ENCODE measurements at regions not wholly inside any gene's neighbourhood (a gene's known extent, or its start where the extent isn't known, plus 50 kb on each side); places are given as distances from the start of the nearest gene placed in this dataset.

DNA sequence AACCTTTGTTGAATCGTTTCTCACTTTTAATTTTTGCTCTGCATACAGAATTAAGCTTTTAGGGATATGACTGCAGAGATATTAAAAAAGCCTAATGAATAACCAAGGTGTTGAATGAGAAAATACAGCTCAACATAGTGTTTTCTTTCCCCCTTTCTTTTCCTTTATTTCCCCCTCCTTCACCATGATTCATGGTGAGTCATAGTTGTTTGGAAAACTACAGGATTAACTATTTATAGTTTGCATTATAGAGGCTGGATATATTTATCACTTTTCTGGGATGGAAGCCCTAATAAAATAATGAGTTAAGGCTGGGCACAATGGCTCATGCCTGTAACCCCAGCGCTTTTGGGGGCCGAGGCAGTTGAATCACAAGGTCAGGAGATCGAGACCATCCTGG lies 115.0 kb downstream of the DNAJB9 start:
- H3K27ac ChIP-seq (ENCODE audit: low read depth, low read length) = no peak overlapping the region
- H3K4me3 ChIP-seq (ENCODE audit: low read depth in 1 of 2, low read length in 2 of 2) = no peak overlapping the region
- H3K4me1 ChIP-seq (ENCODE audit: control insufficient read depth in 1 of 2, insufficient read depth in 2 of 2, low read length in 2 of 2) = no peaks in the 10 kb centered on the region
- H3K9me3 ChIP-seq (ENCODE audit: control insufficient read depth in 1 of 2, low read length in 2 of 2) = peaks cover 0 to 5% of the 10 kb centered on the region in 2 donors
- H3K27me3 ChIP-seq (ENCODE audit: control insufficient read depth in 1 of 2, insufficient read depth in 2 of 2, low read length in 2 of 2) = no peaks in the 10 kb centered on the region
- H3K9ac ChIP-seq (ENCODE audit: low read depth in 1 of 2, low read length in 2 of 2) = no peak overlapping the region
- H3K36me3 ChIP-seq (ENCODE audit: control insufficient read depth in 1 of 2, insufficient read depth in 2 of 2, low read length in 2 of 2) = no peaks in the 10 kb centered on the region

DNA sequence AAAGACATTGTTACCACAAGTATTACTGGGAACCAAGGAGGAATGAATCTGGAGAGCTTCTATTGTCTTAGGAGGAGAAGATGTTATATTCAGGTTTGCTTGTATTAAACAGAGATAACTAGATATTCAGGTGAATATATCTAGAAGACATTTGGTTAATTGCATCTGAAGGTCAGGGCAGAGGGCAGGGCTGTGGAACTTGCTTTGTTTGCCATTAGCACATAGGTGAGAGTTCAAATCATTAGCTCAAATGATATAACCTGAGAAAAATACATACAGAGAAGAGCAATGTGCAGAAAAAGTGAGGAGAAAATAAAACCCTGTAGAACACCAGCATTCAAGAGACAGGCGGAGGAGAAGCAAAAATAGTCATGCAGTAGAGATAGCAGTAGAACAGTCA lies 116.8 kb downstream of the DNAJB9 start:
- Histone ChIP-seq H3K27ac (ENCODE audit: low read depth, low read length) (no peak overlapping the region), H3K9me3 (ENCODE audit: control insufficient read depth in 1 of 2, low read length in 2 of 2) (peaks cover 0 to 5% of the 10 kb centered on the region in 2 donors), H3K36me3 (ENCODE audit: control insufficient read depth in 1 of 2, insufficient read depth in 2 of 2, low read length in 2 of 2) (no peaks in the 10 kb centered on the region), H3K4me1 (ENCODE audit: control insufficient read depth in 1 of 2, insufficient read depth in 2 of 2, low read length in 2 of 2) (no peaks in the 10 kb centered on the region), H3K27me3 (ENCODE audit: control insufficient read depth in 1 of 2, insufficient read depth in 2 of 2, low read length in 2 of 2) (no peaks in the 10 kb centered on the region), H3K9ac (ENCODE audit: low read depth in 1 of 2, low read length in 2 of 2) (no peak overlapping the region), H3K4me3 (ENCODE audit: low read depth in 1 of 2, low read length in 2 of 2) (no peak overlapping the region)

DNA sequence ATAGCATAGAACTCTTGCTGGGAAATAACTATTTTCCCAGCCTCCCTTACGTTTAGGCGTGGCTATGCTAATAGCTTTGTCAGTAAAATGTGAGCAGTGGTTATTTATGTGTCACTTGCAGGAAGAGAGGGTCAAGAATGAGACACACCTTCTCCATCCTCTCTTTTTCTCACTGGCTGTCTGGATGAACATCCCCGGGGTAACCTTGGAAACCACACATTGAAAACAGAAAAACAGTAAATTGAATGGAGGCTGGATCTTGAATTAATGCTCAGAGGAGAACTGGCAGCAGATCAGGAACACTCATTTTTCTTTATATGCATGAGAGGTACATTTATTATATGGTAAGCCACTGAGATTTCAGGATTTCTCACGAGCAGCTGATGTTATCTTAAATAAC lies 127.6 kb downstream of the DNAJB9 start:
- Histone ChIP-seq H3K36me3 (ENCODE audit: control insufficient read depth in 1 of 2, insufficient read depth in 2 of 2, low read length in 2 of 2) (no peaks in the 10 kb centered on the region), H3K4me3 (ENCODE audit: low read depth in 1 of 2, low read length in 2 of 2) (no peak overlapping the region), H3K9ac (ENCODE audit: low read depth in 1 of 2, low read length in 2 of 2) (no peak overlapping the region), H3K27ac (ENCODE audit: low read depth, low read length) (no peak overlapping the region), H3K9me3 (ENCODE audit: control insufficient read depth in 1 of 2, low read length in 2 of 2) (peaks cover 0 to 4% of the 10 kb centered on the region in 2 donors), H3K4me1 (ENCODE audit: control insufficient read depth in 1 of 2, insufficient read depth in 2 of 2, low read length in 2 of 2) (no peaks in the 10 kb centered on the region), H3K27me3 (ENCODE audit: control insufficient read depth in 1 of 2, insufficient read depth in 2 of 2, low read length in 2 of 2) (no peaks in the 10 kb centered on the region)

DNA sequence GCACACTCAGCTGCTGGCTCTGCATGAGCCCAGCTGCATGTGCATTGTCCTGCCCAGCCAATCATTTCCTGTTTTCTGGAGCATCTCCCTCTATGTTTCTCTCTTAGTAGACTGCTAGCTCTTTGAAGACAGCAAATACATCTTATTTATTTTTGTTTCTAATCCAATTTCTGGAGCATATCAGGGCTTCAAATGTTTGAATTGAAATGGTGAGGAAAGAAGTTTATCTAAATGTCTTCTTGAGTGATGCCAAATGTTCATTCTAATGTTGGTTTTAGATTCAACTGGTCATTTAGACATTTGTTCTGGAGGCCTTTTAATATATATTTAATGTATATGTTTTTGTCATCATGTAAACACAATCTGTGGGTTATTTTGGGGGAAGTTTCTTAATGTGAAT lies 141.9 kb downstream of the DNAJB9 start:
- Histone ChIP-seq H3K36me3 (ENCODE audit: control insufficient read depth in 1 of 2, insufficient read depth in 2 of 2, low read length in 2 of 2) (no peaks in the 10 kb centered on the region), H3K9ac (ENCODE audit: low read depth in 1 of 2, low read length in 2 of 2) (no peak overlapping the region), H3K27ac (ENCODE audit: low read depth, low read length) (no peak overlapping the region), H3K4me3 (ENCODE audit: low read depth in 1 of 2, low read length in 2 of 2) (no peak overlapping the region), H3K9me3 (ENCODE audit: control insufficient read depth in 1 of 2, low read length in 2 of 2) (no peaks in the 10 kb centered on the region), H3K27me3 (ENCODE audit: control insufficient read depth in 1 of 2, insufficient read depth in 2 of 2, low read length in 2 of 2) (no peaks in the 10 kb centered on the region), H3K4me1 (ENCODE audit: control insufficient read depth in 1 of 2, insufficient read depth in 2 of 2, low read length in 2 of 2) (no peaks in the 10 kb centered on the region)

DNA sequence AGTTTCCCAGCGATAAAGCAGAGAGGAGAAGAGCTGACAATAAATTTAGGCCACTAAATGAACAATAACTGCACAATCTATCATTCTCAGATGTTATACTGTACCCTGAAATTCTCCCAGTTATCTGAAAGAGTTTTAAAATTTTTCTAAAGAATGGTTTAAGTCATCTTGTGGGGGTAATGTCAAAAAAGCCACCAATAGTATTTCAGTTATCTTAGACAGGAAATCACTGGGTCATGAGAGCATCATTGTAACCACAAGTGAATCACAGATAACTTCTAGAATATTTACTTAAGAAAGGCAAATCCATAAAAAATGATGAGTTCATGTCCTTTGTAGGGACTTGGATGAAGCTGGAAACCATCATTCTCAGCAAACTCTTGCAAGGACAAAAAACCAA lies 147.1 kb downstream of the DNAJB9 start:
- Histone ChIP-seq H3K4me1 (ENCODE audit: control insufficient read depth in 1 of 2, insufficient read depth in 2 of 2, low read length in 2 of 2) (no peaks in the 10 kb centered on the region), H3K27me3 (ENCODE audit: control insufficient read depth in 1 of 2, insufficient read depth in 2 of 2, low read length in 2 of 2) (no peaks in the 10 kb centered on the region), H3K9ac (ENCODE audit: low read depth in 1 of 2, low read length in 2 of 2) (no peak overlapping the region), H3K36me3 (ENCODE audit: control insufficient read depth in 1 of 2, insufficient read depth in 2 of 2, low read length in 2 of 2) (no peaks in the 10 kb centered on the region), H3K9me3 (ENCODE audit: control insufficient read depth in 1 of 2, low read length in 2 of 2) (no peaks in the 10 kb centered on the region), H3K4me3 (ENCODE audit: low read depth in 1 of 2, low read length in 2 of 2) (no peak overlapping the region), H3K27ac (ENCODE audit: low read depth, low read length) (no peak overlapping the region)

DNA sequence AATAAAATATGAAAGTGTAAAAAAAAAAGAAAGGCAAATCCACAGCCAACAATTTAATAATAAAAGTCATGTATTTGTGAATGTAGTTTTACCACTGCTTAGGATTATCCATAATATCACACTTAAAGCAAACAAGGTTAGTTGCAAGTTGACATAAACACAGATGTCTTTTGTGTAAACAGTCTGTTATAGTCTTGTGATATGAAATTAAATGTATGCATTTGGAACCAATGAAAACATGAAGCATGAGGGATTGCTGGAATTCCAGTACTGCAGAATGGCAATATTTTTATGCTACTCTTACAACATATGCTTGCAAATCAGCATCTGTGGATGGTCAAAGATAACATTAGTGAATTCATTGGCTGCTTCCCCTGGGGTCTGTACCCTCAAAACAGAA lies 148.1 kb downstream of the DNAJB9 start:
- no peak overlapping the region for H3K27ac ChIP-seq (ENCODE audit: low read depth, low read length)
- no peaks in the 10 kb centered on the region for H3K4me1 ChIP-seq (ENCODE audit: control insufficient read depth in 1 of 2, insufficient read depth in 2 of 2, low read length in 2 of 2)
- no peak overlapping the region for H3K4me3 ChIP-seq (ENCODE audit: low read depth in 1 of 2, low read length in 2 of 2)
- no peak overlapping the region for H3K9ac ChIP-seq (ENCODE audit: low read depth in 1 of 2, low read length in 2 of 2)
- H3K36me3 ChIP-seq (ENCODE audit: control insufficient read depth in 1 of 2, insufficient read depth in 2 of 2, low read length in 2 of 2) = no peaks in the 10 kb centered on the region
- H3K27me3 ChIP-seq (ENCODE audit: control insufficient read depth in 1 of 2, insufficient read depth in 2 of 2, low read length in 2 of 2) = no peaks in the 10 kb centered on the region
- H3K9me3 ChIP-seq (ENCODE audit: control insufficient read depth in 1 of 2, low read length in 2 of 2) = no peaks in the 10 kb centered on the region

DNA sequence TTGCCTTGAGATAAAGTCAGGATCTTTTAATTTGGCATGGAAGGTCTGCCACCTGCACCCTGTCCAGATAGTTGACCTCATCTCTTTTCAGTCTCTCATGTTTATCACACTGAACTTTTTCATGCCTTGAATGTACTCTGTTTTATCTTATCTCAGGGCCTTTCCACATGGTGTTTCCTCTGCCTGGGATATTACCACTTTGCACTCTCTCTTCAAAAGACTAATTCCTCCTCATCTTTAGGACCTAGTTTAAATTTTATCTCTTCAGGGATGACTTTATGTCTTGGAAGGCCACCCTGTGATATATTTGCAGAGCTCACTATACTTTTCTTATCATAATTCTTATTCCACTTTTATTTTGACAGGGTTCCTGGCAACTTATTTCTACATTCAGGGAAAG lies 150.0 kb downstream of the DNAJB9 start:
- Histone ChIP-seq H3K4me1 (ENCODE audit: control insufficient read depth in 1 of 2, insufficient read depth in 2 of 2, low read length in 2 of 2) (no peaks in the 10 kb centered on the region), H3K27me3 (ENCODE audit: control insufficient read depth in 1 of 2, insufficient read depth in 2 of 2, low read length in 2 of 2) (no peaks in the 10 kb centered on the region), H3K27ac (ENCODE audit: low read depth, low read length) (no peak overlapping the region), H3K4me3 (ENCODE audit: low read depth in 1 of 2, low read length in 2 of 2) (no peak overlapping the region), H3K36me3 (ENCODE audit: control insufficient read depth in 1 of 2, insufficient read depth in 2 of 2, low read length in 2 of 2) (no peaks in the 10 kb centered on the region), H3K9me3 (ENCODE audit: control insufficient read depth in 1 of 2, low read length in 2 of 2) (no peaks in the 10 kb centered on the region), H3K9ac (ENCODE audit: low read depth in 1 of 2, low read length in 2 of 2) (no peak overlapping the region)

DNA sequence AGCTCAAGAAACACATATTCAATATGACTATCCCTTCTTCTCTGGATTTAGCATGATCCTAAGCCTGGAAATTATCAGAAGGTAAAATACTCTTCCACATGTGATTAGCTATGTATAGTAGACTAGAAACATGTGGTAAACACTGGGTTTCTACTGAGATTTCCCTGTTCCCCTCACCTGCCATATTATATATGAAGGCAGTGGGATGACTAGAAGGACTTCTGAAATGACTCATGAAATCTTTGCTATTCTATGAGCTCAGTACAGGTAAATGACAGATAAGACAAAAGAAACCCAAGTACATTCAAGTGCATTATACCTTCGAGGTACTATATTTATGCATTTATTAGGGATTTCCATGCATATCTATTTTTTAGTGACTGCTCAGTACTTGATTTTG lies 152.9 kb downstream of the DNAJB9 start:
- Histone ChIP-seq H3K4me1 (ENCODE audit: control insufficient read depth in 1 of 2, insufficient read depth in 2 of 2, low read length in 2 of 2) (no peaks in the 10 kb centered on the region), H3K27me3 (ENCODE audit: control insufficient read depth in 1 of 2, insufficient read depth in 2 of 2, low read length in 2 of 2) (no peaks in the 10 kb centered on the region), H3K36me3 (ENCODE audit: control insufficient read depth in 1 of 2, insufficient read depth in 2 of 2, low read length in 2 of 2) (no peaks in the 10 kb centered on the region)

DNA sequence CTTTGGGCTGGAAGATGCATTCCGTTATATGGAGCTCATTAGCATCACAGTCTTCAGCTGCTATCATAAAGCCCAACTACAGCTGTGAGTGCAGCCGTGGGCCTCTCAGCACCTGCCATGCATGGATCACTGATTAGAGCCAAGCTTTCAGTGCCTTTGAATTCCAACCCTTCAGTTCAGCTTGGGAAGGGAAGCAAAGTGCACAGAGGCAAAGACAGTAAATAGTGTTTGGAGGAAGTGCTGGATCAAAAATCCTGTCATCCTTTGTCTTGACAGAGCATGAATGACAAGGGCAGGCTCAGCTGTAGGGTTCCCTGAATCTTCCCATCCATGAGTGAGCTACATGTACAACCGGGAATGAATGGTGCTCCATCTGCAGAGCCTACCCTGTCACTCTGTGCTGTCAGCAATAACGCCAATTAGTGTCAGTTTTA lies 153.7 kb downstream of the DNAJB9 start:
- no peaks in the 10 kb centered on the region for H3K27me3 ChIP-seq (ENCODE audit: control insufficient read depth in 1 of 2, insufficient read depth in 2 of 2, low read length in 2 of 2)
- no peak overlapping the region for H3K27ac ChIP-seq (ENCODE audit: low read depth, low read length)
- H3K4me1 ChIP-seq (ENCODE audit: control insufficient read depth in 1 of 2, insufficient read depth in 2 of 2, low read length in 2 of 2) = no peaks in the 10 kb centered on the region
- no peaks in the 10 kb centered on the region for H3K9me3 ChIP-seq (ENCODE audit: control insufficient read depth in 1 of 2, low read length in 2 of 2)
- H3K9ac ChIP-seq (ENCODE audit: low read depth in 1 of 2, low read length in 2 of 2) = no peak overlapping the region
- H3K36me3 ChIP-seq (ENCODE audit: control insufficient read depth in 1 of 2, insufficient read depth in 2 of 2, low read length in 2 of 2) = no peaks in the 10 kb centered on the region
- H3K4me3 ChIP-seq (ENCODE audit: low read depth in 1 of 2, low read length in 2 of 2) = no peak overlapping the region

More for the DNA sequence above, 152.9 kb downstream of the DNAJB9 start:
- no peak overlapping the region for H3K9ac ChIP-seq (ENCODE audit: low read depth in 1 of 2, low read length in 2 of 2)
- H3K9me3 ChIP-seq (ENCODE audit: control insufficient read depth in 1 of 2, low read length in 2 of 2) = no peaks in the 10 kb centered on the region
- no peak overlapping the region for H3K27ac ChIP-seq (ENCODE audit: low read depth, low read length)
- H3K4me3 ChIP-seq (ENCODE audit: low read depth in 1 of 2, low read length in 2 of 2) = no peak overlapping the region

DNA sequence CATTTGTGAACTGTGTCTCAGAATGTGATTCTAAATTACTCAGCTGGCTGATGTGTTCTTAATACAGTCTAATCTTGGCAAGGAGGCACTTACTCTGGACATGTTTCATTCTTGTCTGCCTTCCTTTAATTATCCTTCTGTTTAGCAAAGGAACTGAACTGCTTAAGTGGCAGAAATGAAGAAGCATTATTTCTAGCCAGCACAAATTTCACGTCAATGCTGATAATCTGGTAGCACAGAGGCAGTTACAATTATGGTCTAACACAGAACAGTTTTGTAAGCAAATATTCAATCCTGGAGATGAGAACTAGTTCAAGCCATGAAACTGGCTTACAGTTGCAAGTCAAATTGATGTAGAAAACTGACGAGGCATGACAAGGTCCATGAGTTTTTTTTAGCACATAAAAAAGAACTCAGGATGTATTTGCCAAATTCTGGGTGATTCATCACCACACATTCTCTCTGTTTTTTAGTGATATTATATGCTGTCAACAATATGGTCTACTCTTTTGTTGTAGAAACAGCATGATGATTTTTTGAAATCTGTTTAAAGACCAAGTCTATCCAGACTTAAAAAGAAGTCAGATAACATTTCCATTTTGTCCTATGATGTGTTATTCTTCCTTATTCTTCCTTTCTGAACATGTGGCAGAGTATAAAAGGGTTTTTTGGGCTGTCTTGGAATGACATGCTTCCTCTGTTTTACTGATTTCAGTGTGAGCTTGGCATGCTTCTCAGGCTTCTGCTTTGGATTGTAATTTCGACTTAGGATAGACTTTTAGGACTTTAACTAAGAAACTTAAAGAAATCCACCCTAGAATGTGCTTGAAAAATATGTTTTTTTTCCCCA lies 154.8 kb downstream of the DNAJB9 start:
- H3K36me3 ChIP-seq (ENCODE audit: control insufficient read depth in 1 of 2, insufficient read depth in 2 of 2, low read length in 2 of 2) = no peaks in the 10 kb centered on the region
- no peak overlapping the region for H3K27ac ChIP-seq (ENCODE audit: low read depth, low read length)
- H3K9ac ChIP-seq (ENCODE audit: low read depth in 1 of 2, low read length in 2 of 2) = no peak overlapping the region
- no peaks in the 10 kb centered on the region for H3K27me3 ChIP-seq (ENCODE audit: control insufficient read depth in 1 of 2, insufficient read depth in 2 of 2, low read length in 2 of 2)
- H3K4me1 ChIP-seq (ENCODE audit: control insufficient read depth in 1 of 2, insufficient read depth in 2 of 2, low read length in 2 of 2) = no peaks in the 10 kb centered on the region
- no peak overlapping the region for H3K4me3 ChIP-seq (ENCODE audit: low read depth in 1 of 2, low read length in 2 of 2)
- no peaks in the 10 kb centered on the region for H3K9me3 ChIP-seq (ENCODE audit: control insufficient read depth in 1 of 2, low read length in 2 of 2)

All from duodenal mucosa (tissue), 2 donors.